ENCODE measurements at regions not wholly inside any gene's neighbourhood (a gene's known extent, or its start where the extent isn't known, plus 50 kb on each side); places are given as distances from the start of the nearest gene placed in this dataset.
"Not testable (repeated sequence)": the region's sequence is repeated elsewhere in the genome, so short reads cannot be mapped to it uniquely, and the experiment has no call there.

DNA sequence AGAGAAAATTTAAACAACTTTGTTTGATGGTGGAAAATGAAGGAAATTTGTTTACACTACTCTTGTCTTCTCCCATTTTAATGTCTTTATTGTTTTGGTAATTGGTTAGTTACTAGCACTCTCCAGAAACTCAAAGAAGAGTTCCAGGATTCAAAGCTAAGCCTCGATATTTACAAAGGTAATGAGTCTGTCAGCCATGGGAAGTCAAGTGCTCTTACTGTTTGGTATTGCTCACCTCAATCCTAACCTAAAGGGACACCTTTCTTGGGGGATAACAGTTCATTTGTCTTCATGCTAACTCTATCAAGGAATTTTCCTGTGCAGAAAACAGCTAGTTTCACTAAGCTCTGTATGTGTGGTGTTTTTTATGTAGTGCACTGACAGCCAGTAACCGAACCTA is 222.9 kb upstream of the LMO3 start:
- no peak for DNase-seq

GRCh38 chr12:16807731-16808130 is 201.8 kb upstream of the LMO3 start:
- DNase-seq, result no peak

DNA sequence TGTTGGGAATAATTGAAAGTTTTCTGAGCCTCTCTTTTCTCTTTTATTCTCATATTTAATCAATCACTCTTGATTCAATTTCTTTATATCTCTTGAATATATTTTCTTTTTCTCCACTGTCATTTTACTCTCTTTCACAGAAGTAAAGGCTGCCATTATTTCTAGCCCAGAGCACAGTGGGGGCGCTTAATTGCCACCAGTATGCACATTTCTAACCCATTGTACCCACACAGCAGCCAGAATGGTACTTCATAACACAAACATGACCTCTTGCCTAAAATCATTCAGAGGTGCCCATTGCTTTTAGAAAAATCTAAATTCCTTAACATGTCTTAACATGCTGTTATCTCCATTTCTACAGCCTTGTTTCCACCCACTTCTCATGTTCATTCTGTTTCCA is 190.2 kb upstream of the LMO3 start:
- no peak for DNase-seq

GRCh38 chr12:16789204-16789790 is 183.3 kb upstream of the LMO3 start:
- no peak for DNase-seq

DNA sequence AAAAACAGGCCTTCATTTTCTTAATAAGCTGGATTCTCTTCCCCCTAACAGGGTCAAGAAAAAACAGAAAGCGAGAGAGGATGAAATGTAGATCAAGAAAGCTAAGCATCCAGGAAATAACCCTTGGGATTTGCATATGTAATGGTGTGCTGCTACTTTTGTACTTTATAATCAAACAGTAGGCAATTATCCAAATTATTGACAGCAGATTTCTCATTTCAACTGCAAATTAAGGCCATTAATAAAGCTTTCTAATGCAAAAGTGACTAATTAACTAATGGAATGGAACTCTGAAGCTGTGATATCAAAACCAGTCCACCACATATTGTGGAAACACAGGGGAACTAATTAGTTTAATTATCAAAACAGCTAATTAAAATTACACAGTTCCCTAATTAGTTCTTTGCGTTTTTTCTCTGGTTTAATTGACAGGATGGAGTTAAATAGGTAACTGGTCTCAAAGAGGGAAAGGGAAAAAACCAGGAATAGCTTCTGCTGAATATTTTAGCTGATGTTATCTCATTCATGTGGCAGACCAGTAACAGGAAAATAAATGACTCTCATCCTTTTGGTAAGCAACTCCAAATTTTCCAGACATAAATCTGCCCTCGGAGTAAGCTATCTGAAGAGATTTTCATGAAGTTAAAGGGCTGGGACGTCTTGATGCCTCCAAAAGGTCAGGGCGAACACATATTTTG is 182.7 kb upstream of the LMO3 start:
- no peak for DNase-seq

GRCh38 chr12:16785953-16786352 is 180.0 kb upstream of the LMO3 start:
- DNase-seq, result no peak

DNA sequence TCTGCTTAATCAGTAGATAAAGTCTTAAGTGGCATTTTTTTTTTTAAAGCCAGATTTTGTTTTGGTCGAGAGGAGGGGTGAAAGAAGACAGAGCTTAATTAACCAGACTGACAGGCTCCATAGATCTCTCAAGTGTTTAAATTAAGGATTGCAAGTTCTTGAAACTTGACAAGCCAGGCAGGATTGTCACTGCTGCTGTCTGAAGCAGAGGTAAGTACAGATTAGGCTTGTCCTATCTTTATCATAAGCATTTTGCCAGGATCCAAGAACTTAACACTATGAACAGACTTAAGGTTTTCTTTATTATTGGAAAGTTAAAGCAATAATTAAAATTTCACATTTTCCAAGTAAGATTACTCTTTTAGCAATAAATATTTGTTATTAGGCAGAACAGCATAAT is 179.6 kb upstream of the LMO3 start:
- no peak for DNase-seq

- DNase-seq, result not testable (repeated sequence)
These were observed 163.2 kb upstream of the LMO3 start for GRCh38 chr12:16769129-16769528.

- no peak for DNase-seq
These were observed 160.8 kb upstream of the LMO3 start for GRCh38 chr12:16766736-16767135.

DNA sequence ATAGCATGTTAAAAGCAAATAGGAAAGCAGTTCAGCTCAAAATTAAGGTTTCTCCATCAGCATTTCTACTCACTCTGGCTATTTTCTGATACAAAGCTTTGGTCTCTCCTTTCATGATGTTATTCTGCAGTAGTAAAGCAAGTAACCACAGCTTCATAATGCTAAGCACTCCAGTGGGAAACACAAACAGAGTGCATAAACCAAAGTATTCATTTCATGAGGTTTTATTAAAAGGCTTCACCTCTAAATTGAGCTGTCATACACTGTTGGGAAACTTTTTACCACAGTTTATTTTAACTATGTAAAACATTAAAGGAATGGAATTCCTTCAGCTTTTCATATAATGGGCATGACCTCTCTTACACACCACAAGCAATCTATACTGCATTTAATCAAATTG is 157.9 kb upstream of the LMO3 start:
- no peak for DNase-seq

GRCh38 chr12:16756833-16757555 is 151.0 kb upstream of the LMO3 start:
- no peak for DNase-seq

GRCh38 chr12:16730772-16731171 is 124.8 kb upstream of the LMO3 start:
- no peak for DNase-seq

DNA sequence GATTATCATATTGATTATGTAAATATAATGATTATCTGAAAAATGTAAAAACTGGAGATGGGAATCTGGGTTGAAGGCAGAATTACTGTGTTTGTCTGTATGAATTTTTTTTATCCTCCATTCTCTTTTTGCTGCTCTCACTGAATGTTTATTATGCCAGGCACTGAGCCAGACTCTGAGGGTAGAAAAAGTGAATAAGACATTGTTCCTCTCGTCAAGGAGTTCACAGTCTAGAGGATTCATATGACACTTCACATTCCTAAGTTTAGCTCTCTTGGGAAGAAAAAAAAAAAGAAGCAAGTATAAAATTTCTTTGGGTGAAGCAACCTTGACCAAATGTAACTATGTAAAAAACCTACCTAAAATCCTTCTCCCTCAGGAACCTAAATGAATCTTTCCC is 120.9 kb upstream of the LMO3 start:
- no peak for DNase-seq

GRCh38 chr12:16719713-16720416 is 113.9 kb upstream of the LMO3 start:
- no peak for DNase-seq

DNA sequence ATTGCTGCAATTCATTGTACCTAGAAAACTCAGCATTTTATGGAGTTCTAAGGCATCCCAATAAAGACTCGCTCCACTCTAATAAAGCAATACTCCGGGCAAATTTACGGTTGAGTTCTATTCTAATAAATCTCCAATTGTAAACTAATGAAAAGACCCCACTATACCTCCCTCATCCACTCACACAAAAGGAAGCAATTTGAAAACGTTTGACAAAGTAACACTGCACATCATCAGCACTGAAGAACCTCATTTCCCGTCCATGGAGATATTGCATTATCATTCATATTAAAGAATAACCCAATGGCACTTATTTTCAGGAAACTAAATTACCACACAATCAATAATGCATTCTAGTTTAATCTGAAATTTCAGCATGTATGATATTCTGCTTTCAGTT is 111.0 kb upstream of the LMO3 start:
- no peak for DNase-seq

DNA sequence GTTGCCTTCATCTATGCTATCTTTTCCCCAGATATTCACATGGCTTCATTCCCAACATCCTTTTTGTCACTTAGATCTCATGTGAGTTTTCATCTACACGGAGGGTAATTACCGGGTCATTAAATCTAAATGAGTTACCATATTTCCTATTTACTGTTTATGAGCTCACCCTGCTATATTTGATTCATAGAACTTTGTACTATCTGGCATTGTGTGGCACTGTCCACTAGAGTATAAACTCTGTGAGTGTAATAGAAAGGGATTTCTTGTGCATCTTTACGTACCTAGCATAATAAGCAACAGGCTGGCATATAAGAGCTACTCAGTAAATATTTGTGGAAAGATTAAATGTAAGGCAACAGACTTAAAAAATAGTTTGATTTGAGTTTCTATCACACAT is 86.1 kb upstream of the LMO3 start:
- no peak for DNase-seq

DNA sequence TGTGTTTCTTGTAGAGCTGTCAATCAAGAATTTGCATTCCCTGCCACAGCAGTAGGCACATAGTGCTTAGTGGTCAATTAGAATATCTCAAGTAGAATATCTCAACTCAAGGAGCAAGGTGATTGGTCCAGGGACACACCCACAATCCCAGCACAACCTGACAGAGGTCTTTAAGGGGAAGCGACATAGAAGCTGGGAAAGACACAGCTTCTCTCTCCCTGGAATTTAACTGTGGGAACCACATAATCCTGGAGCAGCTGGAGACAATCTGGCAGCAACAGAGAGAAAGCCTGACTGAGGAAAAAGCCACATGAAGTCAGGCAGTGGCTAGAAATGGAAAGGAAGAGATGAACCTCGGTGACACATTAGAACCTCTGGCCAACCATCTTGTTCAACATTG is 85.7 kb upstream of the LMO3 start:
- no peak for DNase-seq

DNA sequence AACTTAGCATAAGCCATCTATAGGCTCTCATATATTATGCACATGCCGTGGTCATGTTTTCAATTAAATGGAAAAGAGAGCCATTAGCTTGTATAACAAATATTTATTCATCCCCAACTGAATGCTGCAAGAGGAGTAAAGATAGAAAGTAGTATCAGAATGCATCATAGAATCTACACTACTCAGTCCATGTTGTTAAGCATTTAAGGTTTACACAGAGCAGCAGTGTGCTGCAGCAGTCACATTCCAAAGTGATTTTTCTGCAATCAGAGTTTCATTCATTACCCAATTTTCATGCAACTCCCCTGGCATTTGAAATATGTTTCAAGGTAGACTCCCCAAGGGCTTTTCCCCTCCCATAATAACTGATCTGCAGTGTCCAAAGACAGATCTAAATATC is 82.2 kb upstream of the LMO3 start:
- no peak for DNase-seq

DNA sequence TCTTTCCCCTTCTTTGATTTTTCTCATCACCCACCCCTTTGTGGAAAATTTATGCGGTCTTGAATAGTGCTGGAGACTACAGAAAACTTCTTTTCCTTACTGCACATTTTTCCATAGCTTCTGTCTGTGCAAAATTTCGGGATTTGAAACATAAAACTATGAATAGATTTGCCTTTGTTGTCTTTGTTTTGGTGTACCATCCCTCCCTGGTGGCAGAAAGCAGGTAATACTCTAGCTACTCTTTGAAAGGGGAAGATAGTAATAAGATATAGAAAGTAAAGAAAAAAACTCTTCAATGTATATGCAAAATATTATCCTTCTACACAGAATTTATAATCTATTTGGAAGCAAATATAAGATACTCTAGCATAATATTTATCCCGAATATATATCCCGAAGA is 79.1 kb upstream of the LMO3 start:
- DNase-seq, result no peak

- no peak for DNase-seq
These were observed 75.2 kb upstream of the LMO3 start for GRCh38 chr12:16681196-16681595.

DNA sequence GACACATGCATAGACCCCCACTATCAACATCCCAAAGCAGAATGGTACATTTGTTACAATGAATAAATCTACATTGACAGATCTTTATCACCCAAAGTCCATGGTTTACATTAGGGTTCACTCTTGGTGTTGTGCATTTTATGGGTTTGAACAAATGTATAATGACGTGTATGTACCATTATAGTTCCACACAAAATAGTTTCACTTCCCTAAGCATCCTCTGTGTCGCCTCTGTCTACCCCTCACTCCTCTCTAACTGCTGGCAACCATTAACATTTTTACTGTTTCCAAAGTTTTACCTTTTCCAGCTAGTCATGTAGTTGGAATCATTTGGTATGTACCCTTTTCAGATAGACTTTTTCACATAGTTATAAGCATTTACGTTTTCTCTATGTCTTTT is 69.5 kb upstream of the LMO3 start:
- no peak for DNase-seq

DNA sequence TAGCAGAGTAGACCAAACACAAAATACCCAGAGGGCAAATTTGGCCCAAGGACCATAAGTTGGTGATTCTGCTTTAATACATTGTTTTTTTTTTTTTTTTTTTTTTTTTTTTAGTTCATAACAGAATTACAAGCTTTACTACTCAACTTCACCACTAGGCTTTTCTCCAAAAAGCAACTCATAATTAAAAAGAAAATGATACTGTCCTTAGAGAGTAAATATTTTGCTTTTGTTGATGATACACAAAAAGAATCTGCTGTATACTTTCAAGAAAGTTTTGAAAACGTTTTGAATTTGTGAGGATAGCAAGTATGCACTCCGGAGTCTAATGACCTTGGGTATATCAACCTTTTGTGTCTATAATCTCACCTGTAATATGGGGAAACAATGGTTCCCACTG is 68.9 kb upstream of the LMO3 start:
- no peak for DNase-seq

GRCh38 chr12:16670456-16671050 is 64.6 kb upstream of the LMO3 start:
- DNase-seq, result no peak

DNA sequence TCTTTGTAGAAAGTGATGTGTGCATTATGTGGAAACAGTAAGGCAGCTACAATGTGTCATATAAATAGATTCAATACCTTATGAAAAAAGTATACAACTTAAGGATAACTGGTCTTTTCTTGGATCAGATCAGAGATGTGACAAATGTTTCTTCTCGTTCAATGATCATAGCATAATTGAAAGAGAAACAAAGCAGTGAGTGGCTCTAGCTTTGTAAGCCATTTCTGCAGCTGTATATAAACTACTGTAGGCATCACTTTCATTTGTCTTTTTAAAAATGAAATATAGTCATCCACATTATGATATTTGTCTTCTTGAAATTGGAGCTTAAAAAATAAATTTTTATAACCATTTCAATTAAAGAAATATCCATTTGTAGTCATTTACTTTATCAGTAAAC is 63.8 kb upstream of the LMO3 start:
- DNase-seq, result no peak

All from DMS 273 treated with DMSO at 0.1 percent for 48 hours (cell line).